CD4-positive, alpha-beta memory T cell (primary cell): ENCODE measurements at regions not wholly inside any gene's neighbourhood (a gene's known extent, or its start where the extent isn't known, plus 50 kb on each side); places are given as distances from the start of the nearest gene placed in this dataset.

Experiments used
- CTCF ChIA-PET: fragments of 350-600 bp; sonication (Branson Sonifier 250); formaldehyde crosslinking; loops from one replicate; lab custom pipeline; 2021; ENCODE audit warnings: inconsistent platforms; ENCODE audit not compliant: partially characterized antibody; lab: Charles Lee
- POLR2A ChIA-PET: fragments of 350-600 bp; sonication (Branson Sonifier 250); formaldehyde crosslinking; loops from one replicate; lab custom pipeline; 2021; ENCODE audit not compliant: partially characterized antibody; lab: Charles Lee
- DNase-seq, 5 donors: peaks; one replicate each; pipeline versions ENCODE4 v3.0.0 to v3.0.0-alpha.2; 2020 to 2022; ENCODE audit warnings: mixed read lengths in 1 of 5
- H3K27ac ChIP-seq: one replicate; pipeline ENCODE4 v1.7.0; 2013; ENCODE audit warnings: low read depth, low read length
- H3K27me3 ChIP-seq: 2 replicates; pipeline ENCODE4 v1.7.0; 2013; ENCODE audit warnings: mild to moderate bottlenecking, low read length, moderate library complexity; ENCODE audit not compliant: insufficient read depth
- H3K36me3 ChIP-seq: 2 replicates; pipeline ENCODE4 v1.7.0; 2013; ENCODE audit warnings: mild to moderate bottlenecking, low read length, moderate library complexity; ENCODE audit not compliant: insufficient read depth
- H3K4me1 ChIP-seq: 2 replicates; pipeline ENCODE4 v1.7.0; 2013; ENCODE audit warnings: mild to moderate bottlenecking, low read length, moderate library complexity; ENCODE audit not compliant: insufficient read depth
- H3K4me3 ChIP-seq, 2 donors: one replicate each; pipeline ENCODE4 v1.7.0; 2013; ENCODE audit warnings: low read length in 2 of 2, mild to moderate bottlenecking in 1 of 2
- H3K9me3 ChIP-seq, 2 donors: one replicate each; pipeline ENCODE4 v1.7.0; 2013; ENCODE audit warnings: low read length in 2 of 2, control low read depth in 1 of 2; ENCODE audit not compliant: control insufficient read depth in 1 of 2
- H3K27ac Mint-ChIP-seq, 7 donors: one replicate each; pipeline ENCODE4 v1.8.0; 2020 to 2021; ENCODE audit warnings: mixed read lengths in 7 of 7, mild to moderate bottlenecking in 6 of 7, inconsistent platforms in 3 of 7, moderate library complexity in 3 of 7
- H3K27me3 Mint-ChIP-seq, 2 donors: one replicate each; pipeline ENCODE4 v1.8.0; 2020 to 2021; ENCODE audit warnings: mixed read lengths in 2 of 2
- H3K36me3 Mint-ChIP-seq, 2 donors: one replicate each; pipeline ENCODE4 v1.8.0; 2020 to 2021; ENCODE audit warnings: mixed read lengths in 2 of 2, inconsistent platforms in 1 of 2, mild to moderate bottlenecking in 1 of 2
- H3K4me1 Mint-ChIP-seq, 4 donors: one replicate each; pipeline ENCODE4 v1.8.0; 2020 to 2021; ENCODE audit warnings: mixed read lengths in 4 of 4, mild to moderate bottlenecking in 1 of 4
- H3K4me3 Mint-ChIP-seq, 8 donors: one replicate each; pipeline ENCODE4 v1.8.0; 2020 to 2021; ENCODE audit warnings: mixed read lengths in 8 of 8, mild to moderate bottlenecking in 7 of 8, moderate library complexity in 6 of 8, inconsistent platforms in 3 of 8
- H3K9me3 Mint-ChIP-seq, 8 donors: one replicate each; pipeline ENCODE4 v1.8.0; 2020 to 2021; ENCODE audit warnings: mixed read lengths in 8 of 8, mild to moderate bottlenecking in 5 of 8, inconsistent platforms in 3 of 8, moderate library complexity in 1 of 8
- intact Hi-C: fragments of 100-400 bp; cut with micrococcal nuclease; formaldehyde crosslinking; loops from one replicate; pipeline ENCODE4 v1.15.1; 2023

DNA sequence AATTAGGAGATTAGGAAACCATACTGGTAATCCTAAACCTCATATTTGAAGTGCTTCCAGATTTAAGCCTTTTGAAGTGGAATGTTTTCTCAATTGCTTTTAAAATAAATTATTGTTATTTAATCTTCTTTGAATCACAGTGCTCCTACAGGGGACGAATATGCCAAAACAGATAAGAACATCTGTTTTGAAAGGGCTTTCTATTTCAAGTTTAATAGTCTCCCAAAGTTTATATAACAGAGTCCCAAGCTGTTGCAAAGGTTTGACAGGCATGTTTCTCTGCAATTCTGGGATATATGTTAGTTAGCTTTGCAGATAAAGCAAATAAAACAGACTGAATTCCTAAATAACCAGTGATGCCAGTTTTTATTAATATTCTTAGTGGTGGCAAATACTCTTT is 803.7 kb downstream of the TLE4 start:
- Mint-ChIP-seq H3K27ac (no peak overlapping the region), H3K4me1 (no peaks in the 10 kb centered on the region), H3K9me3 (peaks cover 0 to 9% (median 1%) of the 10 kb centered on the region in 8 donors), H3K4me3 (no peak overlapping the region), H3K36me3 (no peaks in the 10 kb centered on the region), H3K27me3 (no peaks in the 10 kb centered on the region)
- ChIA-PET CTCF (no interaction called here), POLR2A (no interaction called here)
- intact Hi-C loops: loop anchor here (10.0 kb wide), 1 partner anchor 61 kb away; no protein-coding TSS in a partner anchor
- DNase-seq: no peak
- no peak overlapping the region for H3K27ac ChIP-seq
- H3K4me3 ChIP-seq: no peak overlapping the region
- H3K36me3 ChIP-seq: no peaks in the 10 kb centered on the region
- no peaks in the 10 kb centered on the region for H3K4me1 ChIP-seq
- H3K27me3 ChIP-seq: no peaks in the 10 kb centered on the region
- H3K9me3 ChIP-seq: no peaks in the 10 kb centered on the region

DNA sequence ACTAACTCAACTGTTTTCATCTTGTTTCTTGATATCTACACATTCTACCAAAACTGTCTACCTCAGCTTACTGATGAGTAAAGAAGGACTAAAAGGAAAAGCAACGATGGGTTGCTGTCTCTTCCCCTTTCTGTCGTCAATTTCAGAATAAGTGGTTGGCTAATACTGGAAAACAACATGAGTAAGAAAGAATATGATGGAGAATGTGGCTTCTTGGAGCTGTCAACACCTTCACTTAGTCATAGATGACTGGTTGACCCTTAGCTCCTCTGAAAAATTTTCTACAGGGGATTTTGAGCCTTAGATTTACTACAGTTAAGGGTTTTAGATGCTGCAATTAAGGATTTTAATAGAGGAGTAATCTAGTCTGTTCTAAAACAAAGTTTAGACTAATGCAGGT is 797.9 kb downstream of the TLE4 start:
- CTCF ChIA-PET: no interaction called here
- no peaks in the 10 kb centered on the region for H3K36me3 Mint-ChIP-seq
- H3K27ac Mint-ChIP-seq: no peak overlapping the region

DNA sequence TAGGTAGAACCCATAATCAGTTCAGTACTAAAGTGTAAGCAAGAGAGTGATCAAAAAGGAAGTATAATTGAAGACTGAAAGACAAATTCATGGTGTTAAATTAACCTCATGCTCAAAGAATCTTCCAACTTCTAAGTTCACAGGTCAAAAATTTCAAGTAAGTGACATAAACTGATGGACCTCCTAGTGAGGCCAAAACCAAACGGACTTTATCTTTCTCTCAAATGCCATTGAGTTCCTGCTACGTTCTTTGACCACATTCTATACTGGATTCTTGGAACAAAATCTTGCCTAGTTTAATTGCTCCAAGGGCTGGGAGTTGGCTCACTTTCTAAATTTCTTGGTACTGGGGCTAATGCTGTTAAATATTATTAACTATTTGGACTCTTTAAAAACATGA is 794.9 kb downstream of the TLE4 start:
- H3K27me3 Mint-ChIP-seq: no peaks in the 10 kb centered on the region
- H3K27me3 ChIP-seq: no peaks in the 10 kb centered on the region
- H3K9me3 Mint-ChIP-seq: peaks cover 0 to 8% (median 4%) of the 10 kb centered on the region in 8 donors
- H3K36me3 Mint-ChIP-seq: no peaks in the 10 kb centered on the region
- no peak for DNase-seq
- no peaks in the 10 kb centered on the region for H3K4me1 Mint-ChIP-seq
- H3K27ac ChIP-seq: no peak overlapping the region
- no peak overlapping the region for H3K27ac Mint-ChIP-seq
- H3K4me3 ChIP-seq: no peak overlapping the region
- intact Hi-C loops: no loop called here
- ChIA-PET CTCF (no interaction called here), POLR2A (no interaction called here)
- H3K36me3 ChIP-seq: no peaks in the 10 kb centered on the region
- H3K4me1 ChIP-seq: no peaks in the 10 kb centered on the region
- H3K9me3 ChIP-seq: peaks cover 0 to 3% of the 10 kb centered on the region in 2 donors
- H3K4me3 Mint-ChIP-seq: no peak overlapping the region

More for the DNA sequence above, 797.9 kb downstream of the TLE4 start:
- H3K9me3 ChIP-seq: peaks cover 0 to 3% of the 10 kb centered on the region in 2 donors
- Mint-ChIP-seq H3K27me3 (no peaks in the 10 kb centered on the region), H3K4me3 (no peak overlapping the region), H3K9me3 (peaks cover 0 to 8% (median 3%) of the 10 kb centered on the region in 8 donors), H3K4me1 (no peaks in the 10 kb centered on the region)
- no peak overlapping the region for H3K4me3 ChIP-seq
- H3K27me3 ChIP-seq: no peaks in the 10 kb centered on the region
- H3K36me3 ChIP-seq: no peaks in the 10 kb centered on the region
- no peak for DNase-seq
- no peak overlapping the region for H3K27ac ChIP-seq
- no peaks in the 10 kb centered on the region for H3K4me1 ChIP-seq
- POLR2A ChIA-PET: no interaction called here
- intact Hi-C loops: loop anchor here (10.0 kb wide), 1 partner anchor 55 kb away; no protein-coding TSS in a partner anchor

DNA sequence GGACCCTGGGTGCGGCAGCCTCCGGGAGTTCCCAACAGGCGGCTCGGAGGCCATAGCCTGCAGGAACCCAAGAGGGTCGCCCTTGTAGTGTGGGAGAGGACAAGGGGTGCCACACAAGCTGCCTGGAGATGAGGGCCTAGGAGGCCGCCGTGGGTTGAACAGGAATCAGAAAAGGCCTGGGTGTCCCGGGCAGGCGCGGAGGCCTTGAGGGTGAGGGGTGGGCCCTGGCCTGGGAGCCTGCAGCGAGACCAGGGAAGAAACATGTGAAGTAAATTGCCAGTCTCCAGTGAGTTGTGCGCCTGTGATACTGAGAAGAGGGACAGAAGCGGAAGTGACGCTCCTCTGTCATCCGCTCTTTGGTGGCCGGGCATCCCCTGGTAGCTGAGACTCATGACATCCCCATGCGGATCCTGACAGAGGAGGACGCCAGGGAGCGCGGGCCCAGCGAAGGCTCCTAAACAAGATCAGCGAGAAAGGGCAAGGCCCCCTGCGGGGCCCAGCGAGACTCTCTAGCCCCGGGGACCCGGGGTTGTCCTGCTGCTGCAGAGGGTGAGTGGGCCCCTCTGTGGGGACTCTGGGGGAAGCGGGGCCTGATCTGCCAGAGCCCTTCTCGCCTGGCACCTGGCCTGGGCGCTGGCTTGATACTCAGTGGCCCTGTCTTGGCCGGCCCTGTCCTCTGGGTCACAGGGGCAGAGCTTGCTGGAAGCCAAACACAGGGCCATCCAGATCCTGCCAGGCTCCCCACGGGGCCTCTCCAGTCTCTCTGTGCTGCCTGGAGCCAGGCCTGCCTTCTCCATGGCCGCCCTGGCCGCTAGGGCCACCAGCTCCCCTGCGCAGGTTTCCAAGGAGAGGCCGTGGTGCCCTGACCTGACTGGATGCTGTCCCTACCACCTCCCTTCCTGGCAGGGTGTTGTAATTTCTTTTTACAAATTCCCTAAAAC is 788.4 kb downstream of the TLE4 start:
- CTCF ChIA-PET: no interaction called here

DNA sequence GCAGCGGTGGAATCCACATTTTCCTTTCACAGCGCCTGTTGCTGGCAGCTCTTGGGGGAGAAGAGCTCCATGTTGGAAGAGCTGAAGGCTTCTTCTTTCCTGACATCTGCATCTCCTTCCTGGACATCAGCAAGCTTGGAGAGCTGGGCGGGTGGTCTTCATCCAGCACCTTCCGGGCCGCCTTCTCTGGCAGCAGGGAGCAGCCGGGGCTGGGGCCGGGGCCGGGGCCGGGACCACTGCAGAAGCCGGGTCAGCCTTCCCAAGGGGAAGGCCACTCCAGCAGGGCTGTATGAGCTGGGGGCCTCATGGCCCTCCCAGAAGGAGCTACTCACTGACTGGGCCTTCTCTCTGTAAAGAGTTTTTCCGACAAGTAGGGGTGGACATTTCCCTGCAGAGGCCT is 787.5 kb downstream of the TLE4 start:
- Mint-ChIP-seq H3K4me1 (no peaks in the 10 kb centered on the region), H3K4me3 (no peak overlapping the region), H3K9me3 (peaks cover 0 to 8% (median 5%) of the 10 kb centered on the region in 8 donors), H3K36me3 (no peaks in the 10 kb centered on the region), H3K27me3 (no peaks in the 10 kb centered on the region), H3K27ac (no peak overlapping the region)
- Histone ChIP-seq H3K9me3 (no peaks in the 10 kb centered on the region), H3K4me3 (no peak overlapping the region), H3K4me1 (no peaks in the 10 kb centered on the region), H3K36me3 (no peaks in the 10 kb centered on the region), H3K27ac (no peak overlapping the region), H3K27me3 (no peaks in the 10 kb centered on the region)
- POLR2A ChIA-PET: no interaction called here
- intact Hi-C loops: no loop called here
- DNase-seq: no peak
- CTCF ChIA-PET: no interaction called here

More for the DNA sequence above, 788.4 kb downstream of the TLE4 start:
- intact Hi-C loops: no loop called here
- H3K27me3 Mint-ChIP-seq: no peaks in the 10 kb centered on the region
- peak in 1 of 5 donors; percentile 35 for DNase-seq
- Histone ChIP-seq H3K4me3 (no peak overlapping the region), H3K27me3 (no peaks in the 10 kb centered on the region), H3K36me3 (no peaks in the 10 kb centered on the region), H3K9me3 (no peaks in the 10 kb centered on the region), H3K4me1 (no peaks in the 10 kb centered on the region), H3K27ac (no peak overlapping the region)
- H3K36me3 Mint-ChIP-seq: no peaks in the 10 kb centered on the region
- POLR2A ChIA-PET: no interaction called here
- H3K27ac Mint-ChIP-seq: peak overlapping the region in 1 of 7 donors; percentile 80
- no peak overlapping the region for H3K4me3 Mint-ChIP-seq
- H3K9me3 Mint-ChIP-seq: peaks cover 0 to 8% (median 4%) of the 10 kb centered on the region in 8 donors
- H3K4me1 Mint-ChIP-seq: no peaks in the 10 kb centered on the region

DNA sequence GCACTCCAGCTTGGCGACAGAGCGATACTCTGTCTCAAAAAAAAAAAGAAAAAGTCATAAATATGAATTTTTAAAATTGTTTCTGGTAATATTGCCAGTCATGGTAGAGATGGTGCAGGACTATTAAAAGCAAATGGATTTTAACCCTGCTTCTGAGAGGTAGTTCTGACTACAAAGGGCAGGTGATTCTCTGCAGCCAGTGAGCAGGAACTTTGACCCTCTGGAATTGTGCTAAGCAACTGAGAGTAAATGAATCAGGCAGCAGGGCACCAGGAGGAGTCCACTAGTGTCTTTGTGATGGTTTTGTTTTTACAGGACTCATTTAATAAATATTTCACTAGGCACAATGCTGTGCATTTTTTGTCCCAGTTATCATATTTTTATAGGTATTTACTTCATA is 781.2 kb downstream of the TLE4 start:
- H3K4me3 ChIP-seq: no peak overlapping the region
- no peak overlapping the region for H3K27ac ChIP-seq
- H3K4me3 Mint-ChIP-seq: no peak overlapping the region
- no peak for DNase-seq
- no peaks in the 10 kb centered on the region for H3K27me3 ChIP-seq
- no peak overlapping the region for H3K27ac Mint-ChIP-seq
- CTCF ChIA-PET: no interaction called here
- H3K9me3 ChIP-seq: no peaks in the 10 kb centered on the region
- no peaks in the 10 kb centered on the region for H3K4me1 ChIP-seq
- POLR2A ChIA-PET: no interaction called here
- H3K27me3 Mint-ChIP-seq: no peaks in the 10 kb centered on the region
- H3K9me3 Mint-ChIP-seq: peaks cover 0 to 10% (median under 1%) of the 10 kb centered on the region in 8 donors
- intact Hi-C loops: no loop called here
- H3K36me3 ChIP-seq: no peaks in the 10 kb centered on the region
- H3K36me3 Mint-ChIP-seq: no peaks in the 10 kb centered on the region
- H3K4me1 Mint-ChIP-seq: no peaks in the 10 kb centered on the region

DNA sequence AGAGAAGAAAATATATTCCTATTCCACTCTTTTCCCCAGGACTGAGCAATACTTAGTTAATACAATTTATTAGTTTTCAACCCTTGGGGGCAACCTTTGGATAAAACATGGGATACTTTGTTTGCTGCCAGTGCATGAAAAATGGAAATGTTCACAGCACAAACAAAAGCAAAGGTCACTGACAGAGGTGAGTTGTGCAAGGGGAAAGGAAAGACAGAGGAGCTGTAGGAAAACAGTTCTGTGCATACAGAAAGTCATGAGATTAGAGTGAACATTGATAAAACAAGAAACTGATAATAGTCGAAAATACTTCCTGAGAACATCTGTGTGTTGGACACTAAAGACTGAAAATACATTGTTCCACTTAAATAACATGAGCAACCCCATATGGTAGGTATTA is 779.8 kb downstream of the TLE4 start:
- Histone ChIP-seq H3K4me3 (no peak overlapping the region), H3K4me1 (no peaks in the 10 kb centered on the region), H3K9me3 (no peaks in the 10 kb centered on the region), H3K36me3 (no peaks in the 10 kb centered on the region), H3K27ac (no peak overlapping the region), H3K27me3 (no peaks in the 10 kb centered on the region)
- Mint-ChIP-seq H3K4me3 (no peak overlapping the region), H3K4me1 (no peaks in the 10 kb centered on the region), H3K36me3 (no peaks in the 10 kb centered on the region), H3K9me3 (peaks cover 0 to 6% (median 0%) of the 10 kb centered on the region in 8 donors), H3K27me3 (no peaks in the 10 kb centered on the region), H3K27ac (no peak overlapping the region)
- CTCF ChIA-PET: no interaction called here
- intact Hi-C loops: no loop called here
- POLR2A ChIA-PET: no interaction called here
- no peak for DNase-seq
